ENCODE measurements at regions not wholly inside any gene's neighbourhood (a gene's known extent, or its start where the extent isn't known, plus 50 kb on each side); places are given as distances from the start of the nearest gene placed in this dataset.

- no peaks in the 10 kb centered on the region for H3K4me1 ChIP-seq (ENCODE audit: low read length)
- no peak for TF ChIP-seq CTCF (IDR thresholded peaks at IDR 0.05; ENCODE audit: low read depth, low read length)
- no peak for TF ChIP-seq EZH2phosphoT487 (IDR thresholded peaks at IDR 0.05; ENCODE audit: low read depth)
- no peak overlapping the region for H3K9ac ChIP-seq (ENCODE audit: low read length)
- no peak overlapping the region for H3K27ac ChIP-seq (ENCODE audit: low read length)
- no peak overlapping the region for H2AFZ ChIP-seq (ENCODE audit: low read depth, low read length)
- no peaks in the 10 kb centered on the region for H3K27me3 ChIP-seq (ENCODE audit: low read depth, low read length)
- H3K9me3 ChIP-seq (ENCODE audit: insufficient read depth, low read length), result no peaks in the 10 kb centered on the region
- H3K36me3 ChIP-seq (replicated peaks; ENCODE audit: low read depth, low read length), result no peaks in the 10 kb centered on the region
- no peaks in the 10 kb centered on the region for H4K20me1 ChIP-seq (ENCODE audit: insufficient read depth, low read length)
- no peak overlapping the region for H3K4me2 ChIP-seq (ENCODE audit: low read length)
- H3K4me3 ChIP-seq (ENCODE audit: low read length), result no peak overlapping the region
- no peaks in the 10 kb centered on the region for H3K79me2 ChIP-seq (ENCODE audit: low read length)
These were observed 85.8 kb upstream of the AHI1 start for GRCh38 chr6:135583256-135583761.

- Histone ChIP-seq H3K4me1 (ENCODE audit: low read length) (no peaks in the 10 kb centered on the region), H3K9ac (ENCODE audit: low read length) (no peak overlapping the region), H2AFZ (ENCODE audit: low read depth, low read length) (no peak overlapping the region), H3K9me3 (ENCODE audit: insufficient read depth, low read length) (no peaks in the 10 kb centered on the region), H3K27me3 (ENCODE audit: low read depth, low read length) (no peaks in the 10 kb centered on the region), H4K20me1 (ENCODE audit: insufficient read depth, low read length) (no peaks in the 10 kb centered on the region), H3K4me2 (ENCODE audit: low read length) (no peak overlapping the region), H3K79me2 (ENCODE audit: low read length) (no peaks in the 10 kb centered on the region), H3K4me3 (ENCODE audit: low read length) (no peak overlapping the region), H3K36me3 (replicated peaks; ENCODE audit: low read depth, low read length) (no peaks in the 10 kb centered on the region), H3K27ac (ENCODE audit: low read length) (no peak overlapping the region)
- no peak for TF ChIP-seq CTCF (IDR thresholded peaks at IDR 0.05; ENCODE audit: low read depth, low read length)
- TF ChIP-seq EZH2phosphoT487 (IDR thresholded peaks at IDR 0.05; ENCODE audit: low read depth), result no peak
These were observed 88.8 kb upstream of the AHI1 start for GRCh38 chr6:135586388-135586787.

- Histone ChIP-seq H3K27me3 (ENCODE audit: low read depth, low read length) (no peaks in the 10 kb centered on the region), H3K36me3 (replicated peaks; ENCODE audit: low read depth, low read length) (no peaks in the 10 kb centered on the region), H3K27ac (ENCODE audit: low read length) (no peak overlapping the region), H3K4me3 (ENCODE audit: low read length) (no peak overlapping the region), H3K4me2 (ENCODE audit: low read length) (no peak overlapping the region), H3K9ac (ENCODE audit: low read length) (no peak overlapping the region), H3K4me1 (ENCODE audit: low read length) (no peaks in the 10 kb centered on the region), H3K9me3 (ENCODE audit: insufficient read depth, low read length) (no peaks in the 10 kb centered on the region), H3K79me2 (ENCODE audit: low read length) (no peaks in the 10 kb centered on the region), H4K20me1 (ENCODE audit: insufficient read depth, low read length) (no peaks in the 10 kb centered on the region), H2AFZ (ENCODE audit: low read depth, low read length) (no peak overlapping the region)
- TF ChIP-seq EZH2phosphoT487 (IDR thresholded peaks at IDR 0.05; ENCODE audit: low read depth) (no peak), CTCF (IDR thresholded peaks at IDR 0.05; ENCODE audit: low read depth, low read length) (no peak)
These were observed 89.3 kb upstream of the AHI1 start for GRCh38 chr6:135586844-135587243.

GRCh38 chr6:135592276-135592675 lies 94.7 kb upstream of the AHI1 start:
- Histone ChIP-seq H3K9ac (ENCODE audit: low read length) (no peak overlapping the region), H3K27ac (ENCODE audit: low read length) (no peak overlapping the region), H2AFZ (ENCODE audit: low read depth, low read length) (no peak overlapping the region), H3K4me2 (ENCODE audit: low read length) (no peak overlapping the region), H4K20me1 (ENCODE audit: insufficient read depth, low read length) (no peaks in the 10 kb centered on the region), H3K36me3 (replicated peaks; ENCODE audit: low read depth, low read length) (no peaks in the 10 kb centered on the region), H3K79me2 (ENCODE audit: low read length) (no peaks in the 10 kb centered on the region), H3K9me3 (ENCODE audit: insufficient read depth, low read length) (no peaks in the 10 kb centered on the region), H3K27me3 (ENCODE audit: low read depth, low read length) (no peaks in the 10 kb centered on the region), H3K4me1 (ENCODE audit: low read length) (no peaks in the 10 kb centered on the region), H3K4me3 (ENCODE audit: low read length) (no peak overlapping the region)
- TF ChIP-seq EZH2phosphoT487 (IDR thresholded peaks at IDR 0.05; ENCODE audit: low read depth) (no peak), CTCF (IDR thresholded peaks at IDR 0.05; ENCODE audit: low read depth, low read length) (no peak)
